Astrocyte (in vitro differentiated cells and primary cell): ENCODE measurements at regions not wholly inside any gene's neighbourhood (a gene's known extent, or its start where the extent isn't known, plus 50 kb on each side); places are given as distances from the start of the nearest gene placed in this dataset.

Experiments used
- DNase-seq: peaks from one replicate; pipeline ENCODE4 v3.0.0-alpha.2; 2010; ENCODE audit warnings: low read depth
- FAIRE-seq: peaks from 2 replicates; lab custom pipeline; 2011; peaks lifted over from hg19 to GRCh38; lab: Jason Lieb, UNC
- H2AFZ ChIP-seq: 2 replicates; pipeline ENCODE4 v1.6.0; 2012; ENCODE audit warnings: low read depth, low read length, inconsistent platforms
- H3K27ac ChIP-seq: 2 replicates; pipeline ENCODE4 v1.5.1; 2011; ENCODE audit warnings: low read depth, low read length, inconsistent platforms
- H3K27me3 ChIP-seq: 2 replicates; pipeline ENCODE4 v1.6.0; 2011; ENCODE audit warnings: low read length, inconsistent platforms; ENCODE audit not compliant: insufficient read depth
- H3K36me3 ChIP-seq: 2 replicates; pipeline ENCODE4 v1.5.1; 2011; ENCODE audit warnings: low read length, inconsistent platforms; ENCODE audit not compliant: insufficient read depth
- H3K4me1 ChIP-seq: 2 replicates; pipeline ENCODE4 v1.5.1; 2011; ENCODE audit warnings: low read length, inconsistent platforms; ENCODE audit not compliant: insufficient read depth
- H3K4me2 ChIP-seq: 2 replicates; pipeline ENCODE4 v1.6.0; 2012; ENCODE audit warnings: low read length, inconsistent platforms
- H3K4me3 ChIP-seq: 2 replicates; pipeline ENCODE4 v1.5.1; 2011; ENCODE audit warnings: low read depth, mild to moderate bottlenecking, low read length, inconsistent platforms; ENCODE audit not compliant: insufficient read depth
- H3K79me2 ChIP-seq: 2 replicates; pipeline ENCODE4 v1.6.0; 2012; ENCODE audit warnings: mild to moderate bottlenecking, low read length, inconsistent platforms; ENCODE audit not compliant: insufficient read depth
- H3K9ac ChIP-seq: 2 replicates; pipeline ENCODE4 v1.6.0; 2012; ENCODE audit warnings: mild to moderate bottlenecking, low read length, inconsistent platforms
- H3K9me3 ChIP-seq: 2 replicates; pipeline ENCODE4 v1.5.1; 2012; ENCODE audit warnings: low read depth, mild to moderate bottlenecking, low read length, inconsistent platforms; ENCODE audit not compliant: insufficient read depth
- H4K20me1 ChIP-seq: 2 replicates; pipeline ENCODE4 v1.6.0; 2012; ENCODE audit warnings: low read length, inconsistent platforms; ENCODE audit not compliant: insufficient read depth
- H3K27ac Mint-ChIP-seq: one replicate; pipeline ENCODE4 v1.8.0; 2021; ENCODE audit warnings: mild to moderate bottlenecking, mixed read lengths; ENCODE audit not compliant: unreplicated experiment
- H3K27me3 Mint-ChIP-seq: one replicate; pipeline ENCODE4 v1.8.0; 2021; ENCODE audit warnings: low read depth, mixed read lengths; ENCODE audit not compliant: unreplicated experiment
- H3K36me3 Mint-ChIP-seq: one replicate; pipeline ENCODE4 v1.8.0; 2021; ENCODE audit warnings: low read depth, mixed read lengths; ENCODE audit not compliant: unreplicated experiment
- H3K4me1 Mint-ChIP-seq: one replicate; pipeline ENCODE4 v1.8.0; 2021; ENCODE audit warnings: low read depth, mixed read lengths; ENCODE audit not compliant: unreplicated experiment
- H3K4me3 Mint-ChIP-seq: one replicate; pipeline ENCODE4 v1.8.0; 2021; ENCODE audit warnings: mild to moderate bottlenecking, moderate library complexity, mixed read lengths; ENCODE audit not compliant: unreplicated experiment
- H3K9me3 Mint-ChIP-seq: one replicate; pipeline ENCODE4 v1.8.0; 2021; ENCODE audit warnings: mild to moderate bottlenecking, mixed read lengths; ENCODE audit not compliant: unreplicated experiment
- EZH2 ChIP-seq: IDR thresholded peaks from 2 replicates; pipeline ENCODE4 v1.6.1; 2012; ENCODE audit warnings: mild to moderate bottlenecking, low read length, inconsistent platforms; ENCODE audit not compliant: insufficient read depth
- TF ChIP-seq, protein P1 (sequence below): IDR thresholded peaks from 2 replicates; pipeline ENCODE4 v1.5.1; 2011; ENCODE audit warnings: low read depth, mild to moderate bottlenecking, inconsistent platforms, low read length, moderate library complexity; ENCODE audit not compliant: insufficient read depth

GRCh38 chr13:74886502-74886901 lies 595.5 kb downstream of the TBC1D4 start:
- H3K4me1 ChIP-seq, result no peaks in the 10 kb centered on the region
- H3K9me3 Mint-ChIP-seq, result no peaks in the 10 kb centered on the region
- DNase-seq, result peak; percentile 27

GRCh38 chr13:74883834-74884233 lies 598.1 kb downstream of the TBC1D4 start:
- H3K9ac ChIP-seq, result no peak overlapping the region
- FAIRE-seq, result no peak

More at GRCh38 chr13:74886502-74886901, 595.5 kb downstream of the TBC1D4 start:
- Histone ChIP-seq H2AFZ (no peak overlapping the region), H3K4me2 (no peak overlapping the region), H3K9me3 (no peaks in the 10 kb centered on the region), H3K9ac (no peak overlapping the region), H3K36me3 (no peaks in the 10 kb centered on the region), H4K20me1 (no peaks in the 10 kb centered on the region), H3K4me3 (no peak overlapping the region), H3K27ac (no peak overlapping the region), H3K27me3 (no peaks in the 10 kb centered on the region), H3K79me2 (no peaks in the 10 kb centered on the region)
- Mint-ChIP-seq H3K4me3 (no peak overlapping the region), H3K27me3 (no peaks in the 10 kb centered on the region), H3K36me3 (no peaks in the 10 kb centered on the region), H3K27ac (no peak overlapping the region), H3K4me1 (no peaks in the 10 kb centered on the region)
- no peak for FAIRE-seq
- no peak for TF ChIP-seq EZH2
- TF ChIP-seq, protein P1, sequence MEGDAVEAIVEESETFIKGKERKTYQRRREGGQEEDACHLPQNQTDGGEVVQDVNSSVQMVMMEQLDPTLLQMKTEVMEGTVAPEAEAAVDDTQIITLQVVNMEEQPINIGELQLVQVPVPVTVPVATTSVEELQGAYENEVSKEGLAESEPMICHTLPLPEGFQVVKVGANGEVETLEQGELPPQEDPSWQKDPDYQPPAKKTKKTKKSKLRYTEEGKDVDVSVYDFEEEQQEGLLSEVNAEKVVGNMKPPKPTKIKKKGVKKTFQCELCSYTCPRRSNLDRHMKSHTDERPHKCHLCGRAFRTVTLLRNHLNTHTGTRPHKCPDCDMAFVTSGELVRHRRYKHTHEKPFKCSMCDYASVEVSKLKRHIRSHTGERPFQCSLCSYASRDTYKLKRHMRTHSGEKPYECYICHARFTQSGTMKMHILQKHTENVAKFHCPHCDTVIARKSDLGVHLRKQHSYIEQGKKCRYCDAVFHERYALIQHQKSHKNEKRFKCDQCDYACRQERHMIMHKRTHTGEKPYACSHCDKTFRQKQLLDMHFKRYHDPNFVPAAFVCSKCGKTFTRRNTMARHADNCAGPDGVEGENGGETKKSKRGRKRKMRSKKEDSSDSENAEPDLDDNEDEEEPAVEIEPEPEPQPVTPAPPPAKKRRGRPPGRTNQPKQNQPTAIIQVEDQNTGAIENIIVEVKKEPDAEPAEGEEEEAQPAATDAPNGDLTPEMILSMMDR, result no peak

More at GRCh38 chr13:74883834-74884233, 598.1 kb downstream of the TBC1D4 start:
- Histone ChIP-seq H3K4me1 (no peaks in the 10 kb centered on the region), H3K27me3 (no peaks in the 10 kb centered on the region), H2AFZ (no peak overlapping the region), H4K20me1 (no peaks in the 10 kb centered on the region), H3K4me3 (no peak overlapping the region), H3K36me3 (no peaks in the 10 kb centered on the region), H3K27ac (no peak overlapping the region), H3K9me3 (no peaks in the 10 kb centered on the region), H3K4me2 (no peak overlapping the region), H3K79me2 (no peaks in the 10 kb centered on the region)
- no peaks in the 10 kb centered on the region for H3K4me1 Mint-ChIP-seq
- peaks cover 2% of the 10 kb centered on the region for H3K9me3 Mint-ChIP-seq
- H3K27me3 Mint-ChIP-seq, result no peaks in the 10 kb centered on the region
- no peak overlapping the region for H3K27ac Mint-ChIP-seq
- no peak for TF ChIP-seq EZH2
- TF ChIP-seq, protein P1, result no peak
- H3K36me3 Mint-ChIP-seq, result peaks cover 2% of the 10 kb centered on the region
- H3K4me3 Mint-ChIP-seq, result no peak overlapping the region
- DNase-seq, result no peak
